Smooth muscle cell (in vitro differentiated cells): ENCODE measurements at regions not wholly inside any gene's neighbourhood (a gene's known extent, or its start where the extent isn't known, plus 50 kb on each side); places are given as distances from the start of the nearest gene placed in this dataset.

Experiments
- DNase-seq: peaks from one replicate; lab custom pipeline; 2025; ENCODE audit not compliant: unreplicated experiment; lab: John Stamatoyannopoulos, UW
- H2AFZ ChIP-seq: fragments of 200-600 bp; sonication (generic); 2 replicates; pipeline ENCODE4 v1.6.0; 2016; ENCODE audit warnings: antibody characterized with exemption, low read depth, mild to moderate bottlenecking
- H3F3A ChIP-seq: fragments of 200-600 bp; sonication (generic); 2 replicates; pipeline ENCODE4 v1.6.0; 2017; ENCODE audit warnings: antibody characterized with exemption, low read depth
- H3K27ac ChIP-seq: fragments of 200-600 bp; sonication (generic); 2 replicates; pipeline ENCODE4 v1.5.1; 2016; ENCODE audit warnings: low read depth, mild to moderate bottlenecking
- H3K27me3 ChIP-seq: fragments of 200-600 bp; sonication (generic); 2 replicates; pipeline ENCODE4 v1.6.1; 2016; ENCODE audit warnings: low read depth, mild to moderate bottlenecking
- H3K36me3 ChIP-seq: fragments of 200-600 bp; sonication (generic); 2 replicates; pipeline ENCODE4 v1.5.1; 2016; ENCODE audit warnings: low read depth
- H3K4me1 ChIP-seq: fragments of 200-600 bp; sonication (generic); 2 replicates; pipeline ENCODE4 v1.5.1; 2016; ENCODE audit warnings: low read depth
- H3K4me2 ChIP-seq: fragments of 200-600 bp; sonication (generic); 2 replicates; pipeline ENCODE4 v1.6.0; 2016; ENCODE audit warnings: mild to moderate bottlenecking
- H3K4me3 ChIP-seq: fragments of 200-600 bp; sonication (generic); 2 replicates; pipeline ENCODE4 v1.5.1; 2016; ENCODE audit warnings: mild to moderate bottlenecking
- H3K79me2 ChIP-seq: fragments of 200-600 bp; sonication (generic); 2 replicates; pipeline ENCODE4 v1.6.0; 2016; ENCODE audit warnings: low read depth, mild to moderate bottlenecking
- H3K9ac ChIP-seq: fragments of 200-600 bp; sonication (generic); 2 replicates; pipeline ENCODE4 v1.6.0; 2016; ENCODE audit warnings: low read depth
- H3K9me3 ChIP-seq: fragments of 200-600 bp; sonication (generic); replicated peaks from 2 replicates; pipeline ENCODE4 v1.5.1; 2016; ENCODE audit warnings: low read depth
- H4K20me1 ChIP-seq: fragments of 200-600 bp; sonication (generic); 2 replicates; pipeline ENCODE4 v1.6.0; 2016; ENCODE audit warnings: low read depth
- CTCF ChIP-seq: fragments of 200-600 bp; sonication (generic); IDR thresholded peaks from 2 replicates; pipeline ENCODE4 v1.5.1; 2017; ENCODE audit warnings: borderline replicate concordance, mild to moderate bottlenecking, antibody characterized with exemption; ENCODE audit not compliant: insufficient read depth, poor library complexity, severe bottlenecking
- WGBS: methylation state at CpG from one replicate; pipeline ENCODE4 v1.1.7; 2016; ENCODE audit warnings: low lambda C conversion rate; 5-methylcytosine and 5-hydroxymethylcytosine counted together

GRCh38 chr7:98531717-98532116 lies 85.4 kb upstream of the NPTX2 start:
- WGBS, result 62% methylated on average over 3 of the region's 3 CpGs
- Histone ChIP-seq H3K4me3 (no peak overlapping the region), H3K36me3 (no peaks in the 10 kb centered on the region), H2AFZ (no peak overlapping the region), H3K79me2 (no peaks in the 10 kb centered on the region), H3K4me1 (no peaks in the 10 kb centered on the region), H3K27me3 (no peaks in the 10 kb centered on the region), H3K9ac (no peak overlapping the region), H3K4me2 (no peak overlapping the region), H3K27ac (no peak overlapping the region), H4K20me1 (no peaks in the 10 kb centered on the region), H3F3A (no peaks in the 10 kb centered on the region), H3K9me3 (no peaks in the 10 kb centered on the region)
- DNase-seq, result no peak
- no peak for TF ChIP-seq CTCF

GRCh38 chr7:98528079-98528478 lies 89.0 kb upstream of the NPTX2 start:
- Histone ChIP-seq H3K4me2 (no peak overlapping the region), H3K36me3 (no peaks in the 10 kb centered on the region), H3K27ac (no peak overlapping the region), H4K20me1 (no peaks in the 10 kb centered on the region), H3K9me3 (no peaks in the 10 kb centered on the region), H2AFZ (no peak overlapping the region), H3K79me2 (no peaks in the 10 kb centered on the region), H3K4me3 (no peak overlapping the region), H3K4me1 (no peaks in the 10 kb centered on the region), H3K9ac (no peak overlapping the region), H3K27me3 (no peaks in the 10 kb centered on the region), H3F3A (no peaks in the 10 kb centered on the region)
- WGBS, result 69% methylated on average over 8 of the region's 8 CpGs
- no peak for DNase-seq
- no peak for TF ChIP-seq CTCF

- DNase-seq, result no peak
- Histone ChIP-seq H3K4me2 (no peak overlapping the region), H4K20me1 (no peaks in the 10 kb centered on the region), H3K27me3 (no peaks in the 10 kb centered on the region), H3K36me3 (no peaks in the 10 kb centered on the region), H3K4me1 (no peaks in the 10 kb centered on the region), H3K9me3 (no peaks in the 10 kb centered on the region), H3K27ac (no peak overlapping the region), H3K4me3 (no peak overlapping the region), H2AFZ (no peak overlapping the region), H3K9ac (no peak overlapping the region), H3F3A (no peaks in the 10 kb centered on the region), H3K79me2 (no peaks in the 10 kb centered on the region)
- 88% methylated on average over 10 of the region's 10 CpGs for WGBS
- no peak for TF ChIP-seq CTCF
Measured at GRCh38 chr7:98526059-98526458, 91.0 kb upstream of the NPTX2 start.

GRCh38 chr7:98521089-98521692 lies 95.9 kb upstream of the NPTX2 start:
- H3K9me3 ChIP-seq, result no peaks in the 10 kb centered on the region
- 89% methylated on average over 12 of the region's 12 CpGs for WGBS
- no peaks in the 10 kb centered on the region for H3K36me3 ChIP-seq
- no peaks in the 10 kb centered on the region for H3K4me1 ChIP-seq
- no peak overlapping the region for H3K4me3 ChIP-seq
- no peak overlapping the region for H2AFZ ChIP-seq
- H3K27ac ChIP-seq, result no peak overlapping the region
- no peaks in the 10 kb centered on the region for H3K27me3 ChIP-seq
- no peak for TF ChIP-seq CTCF
- H3K79me2 ChIP-seq, result no peaks in the 10 kb centered on the region
- H3K4me2 ChIP-seq, result no peak overlapping the region
- no peak for DNase-seq
- no peak overlapping the region for H3K9ac ChIP-seq
- no peaks in the 10 kb centered on the region for H4K20me1 ChIP-seq
- no peaks in the 10 kb centered on the region for H3F3A ChIP-seq
